HCT116 (cell line): ENCODE measurements at regions not wholly inside any gene's neighbourhood (a gene's known extent, or its start where the extent isn't known, plus 50 kb on each side); places are given as distances from the start of the nearest gene placed in this dataset.

Experiments used
- ATAC-seq: fragments of 200-7000 bp; cut with Tn5 transposase; 2 replicates; pipeline ENCODE4 v1.9.1; 2020; ENCODE audit warnings: mild to moderate bottlenecking, moderate library complexity
- BruUV-seq: library from RNA; stranded (reverse); fragments of 400-500 nt; replicated peaks from 2 replicates; lab custom pipeline; 2021; lab: Mats Ljungman, UMichigan
- CTCF ChIA-PET: fragments of 300-600 bp; sonication (Branson Sonifier 250); formaldehyde crosslinking; loops from one replicate; lab custom pipeline; 2021; ENCODE audit warnings: antibody characterized with exemption; lab: Charles Lee
- POLR2A ChIA-PET: fragments of 300-600, 350-600 bp; sonication (Branson Sonifier 250); formaldehyde crosslinking; loops from one replicate; lab custom pipeline; 2021; ENCODE audit warnings: antibody characterized with exemption; lab: Charles Lee
- RAD21 ChIA-PET, 2 experiments: fragments of 300-600 bp; sonication (Branson Sonifier 250); formaldehyde crosslinking; loops; one replicate each; lab custom pipeline; 2023; ENCODE audit warnings: low total read pairs in 2 of 2; ENCODE audit not compliant: uncharacterized antibody in 2 of 2, unreplicated experiment in 2 of 2, low non-redundant PET in 1 of 2; lab: Charles Lee
- DNase-seq: peaks from one replicate; pipeline ENCODE4 v3.0.0-alpha.2; 2010; ENCODE audit warnings: low read depth, low spot score
- H2AFZ ChIP-seq: fragments of 200-600 bp; shearing (Covaris generic), sonication (generic); 2 replicates; pipeline ENCODE4 v1.6.1; 2017; ENCODE audit warnings: low read depth, mixed run types, mixed read lengths, antibody characterized with exemption, low read length; ENCODE audit not compliant: poor library complexity, severe bottlenecking
- H3K27ac ChIP-seq: 2 replicates; pipeline ENCODE4 v1.5.1; 2012; ENCODE audit warnings: low read depth, low read length
- H3K27me3 ChIP-seq: fragments of 200-600 bp; sonication (generic); 2 replicates; pipeline ENCODE4 v1.6.1; 2016; ENCODE audit warnings: mixed run types, low read length, mixed read lengths; ENCODE audit not compliant: insufficient read depth
- H3K36me3 ChIP-seq, 2 experiments: fragments of 200-500 bp in 1 of 2; fragments of 200-600 bp in 1 of 2; sonication (Bioruptor generic) in 1 of 2; sonication (generic) in 1 of 2; 2 replicates each; pipeline versions ENCODE4 v1.5.1 to v1.6.1; 2014 to 2016; ENCODE audit warnings: low read length in 2 of 2, inconsistent platforms in 1 of 2, mixed read lengths in 1 of 2, mixed run types in 1 of 2; ENCODE audit not compliant: insufficient read depth in 2 of 2, control insufficient read depth in 1 of 2
- H3K4me1 ChIP-seq, 2 experiments: fragments of 200-600 bp in 1 of 2; sonication (generic) in 1 of 2; 2 replicates each; pipeline versions ENCODE4 v1.5.1 to v1.6.1; 2012 to 2017; ENCODE audit warnings: low read length in 2 of 2, inconsistent platforms in 1 of 2, mild to moderate bottlenecking in 1 of 2, mixed read lengths in 1 of 2, mixed run types in 1 of 2, moderate library complexity in 1 of 2; ENCODE audit not compliant: insufficient read depth in 2 of 2, control insufficient read depth in 1 of 2
- H3K4me2 ChIP-seq: fragments of 200-600 bp; sonication (generic); 2 replicates; pipeline ENCODE4 v1.6.1; 2017; ENCODE audit warnings: mixed run types, low read length, mixed read lengths
- H3K4me3 ChIP-seq, 2 experiments: fragments of 200-600 bp in 1 of 2; sonication (generic) in 1 of 2; replicated peaks in 1 of 2; 2 replicates each; pipeline ENCODE4 v1.5.1; 2011 to 2016; ENCODE audit warnings: low read length in 2 of 2, control low read depth in 1 of 2, low read depth in 1 of 2, mild to moderate bottlenecking in 1 of 2, mixed read lengths in 1 of 2, mixed run types in 1 of 2
- H3K79me2 ChIP-seq: fragments of 200-600 bp; sonication (generic); 2 replicates; pipeline ENCODE4 v1.6.1; 2017; ENCODE audit warnings: mild to moderate bottlenecking, mixed run types, low read length, moderate library complexity, mixed read lengths; ENCODE audit not compliant: insufficient read depth
- H3K9ac ChIP-seq: fragments of 200-600 bp; sonication (generic); 2 replicates; pipeline ENCODE4 v1.6.1; 2016; ENCODE audit warnings: low read length, mixed read lengths
- H3K9me2 ChIP-seq: fragments of 200-600 bp; sonication (generic), shearing (Covaris generic); 2 replicates; pipeline ENCODE4 v1.6.1; 2017; ENCODE audit warnings: mixed run types, mild to moderate bottlenecking, moderate library complexity; ENCODE audit not compliant: insufficient read depth
- H3K9me3 ChIP-seq, 2 experiments: fragments of 200-500 bp in 1 of 2; fragments of 200-600 bp in 1 of 2; sonication (Bioruptor generic) in 1 of 2; sonication (generic) in 1 of 2; 2 replicates each; pipeline ENCODE4 v1.6.1; 2014 to 2017; ENCODE audit warnings: low read length in 2 of 2, mixed read lengths in 2 of 2, inconsistent platforms in 1 of 2, low read depth in 1 of 2, mild to moderate bottlenecking in 1 of 2, mixed run types in 1 of 2, moderate library complexity in 1 of 2; ENCODE audit not compliant: control insufficient read depth in 1 of 2, insufficient read depth in 1 of 2
- H4K20me1 ChIP-seq: fragments of 200-600 bp; sonication (generic), shearing (Covaris generic); 2 replicates; pipeline ENCODE4 v1.6.1; 2017; ENCODE audit warnings: mixed run types, mild to moderate bottlenecking, moderate library complexity; ENCODE audit not compliant: insufficient read depth
- CBX3 ChIP-seq: IDR thresholded peaks from 2 replicates; pipeline ENCODE4 v1.6.1; 2012; ENCODE audit warnings: low read depth
- CEBPB ChIP-seq: IDR thresholded peaks from 2 replicates; pipeline ENCODE4 v1.6.1; 2012; ENCODE audit warnings: low read depth
- CTCF ChIP-seq, 3 experiments: fragments of 200-600 bp in 1 of 3; sonication (generic) in 1 of 3; IDR thresholded peaks in 2 of 3; conservative IDR thresholded peaks in 1 of 3; 2 replicates each; pipeline ENCODE4 v1.5.1; 2012 to 2017; ENCODE audit warnings: low read depth in 2 of 3, low read length in 2 of 3, antibody characterized with exemption in 1 of 3, borderline replicate concordance in 1 of 3, control low read depth in 1 of 3, mild to moderate bottlenecking in 1 of 3, mixed read lengths in 1 of 3, mixed run types in 1 of 3, moderate library complexity in 1 of 3; ENCODE audit not compliant: insufficient read depth in 1 of 3
- EGR1 ChIP-seq: IDR thresholded peaks from 2 replicates; pipeline ENCODE4 v1.6.1; 2012; ENCODE audit warnings: low read depth
- ELF1 ChIP-seq: IDR thresholded peaks from 2 replicates; pipeline ENCODE4 v1.6.1; 2012; ENCODE audit warnings: low read depth, borderline replicate concordance
- EZH2 ChIP-seq: fragments of 200-600 bp; sonication (generic); IDR thresholded peaks from 2 replicates; pipeline ENCODE4 v1.6.1; 2017; ENCODE audit warnings: antibody characterized with exemption, mixed run types
- FOSL1 ChIP-seq: IDR thresholded peaks from 2 replicates; pipeline ENCODE4 v1.6.1; 2012; ENCODE audit warnings: low read depth
- JUND ChIP-seq: IDR thresholded peaks from 2 replicates; pipeline ENCODE4 v1.6.1; 2012
- POLR2A ChIP-seq: IDR thresholded peaks from 2 replicates; pipeline ENCODE4 v1.7.0; 2011; ENCODE audit warnings: borderline replicate concordance; ENCODE audit not compliant: insufficient read depth, insufficient read length; ENCODE audit errors: extremely low read depth
- POLR2AphosphoS5 ChIP-seq: IDR thresholded peaks from 2 replicates; pipeline ENCODE4 v1.6.1; 2011; ENCODE audit warnings: mild to moderate bottlenecking, low read depth, low read length, moderate library complexity
- RAD21 ChIP-seq: IDR thresholded peaks from 2 replicates; pipeline ENCODE4 v1.6.1; 2012; ENCODE audit warnings: low read depth, mild to moderate bottlenecking
- REST ChIP-seq: IDR thresholded peaks from 2 replicates; pipeline ENCODE4 v1.6.1; 2012; ENCODE audit warnings: low read depth
- SIN3A ChIP-seq: IDR thresholded peaks from 2 replicates; pipeline ENCODE4 v1.6.1; 2012; ENCODE audit warnings: low read depth
- SP1 ChIP-seq: IDR thresholded peaks from 2 replicates; pipeline ENCODE4 v1.6.1; 2012; ENCODE audit warnings: low read depth
- TCF7L2 ChIP-seq: IDR thresholded peaks from 2 replicates; pipeline ENCODE4 v1.7.0; 2011; ENCODE audit warnings: borderline replicate concordance, inconsistent platforms; ENCODE audit not compliant: insufficient read depth, insufficient read length; ENCODE audit errors: extremely low read depth
- YY1 ChIP-seq: IDR thresholded peaks from 2 replicates; pipeline ENCODE4 v1.6.1; 2011; ENCODE audit warnings: low read length, low read depth, moderate library complexity, mild to moderate bottlenecking; ENCODE audit not compliant: insufficient replicate concordance; ENCODE audit errors: extremely low read depth
- ZBTB33 ChIP-seq: IDR thresholded peaks from 2 replicates; pipeline ENCODE4 v1.6.1; 2011; ENCODE audit warnings: mild to moderate bottlenecking, low read length, moderate library complexity; ENCODE audit not compliant: insufficient replicate concordance; ENCODE audit errors: extremely low read depth
- ZFX ChIP-seq: fragments of 450-650 bp; IDR thresholded peaks from 2 replicates; pipeline ENCODE4 v1.6.1; 2017
- ZNF274 ChIP-seq: fragments of 200-500 bp; sonication (Bioruptor generic); IDR thresholded peaks from 2 replicates; pipeline ENCODE4 v1.6.1; 2014; ENCODE audit warnings: mild to moderate bottlenecking, low read depth, low read length, inconsistent platforms
- intact Hi-C: fragments of 100-400 bp; cut with micrococcal nuclease; formaldehyde crosslinking; loops from 2 replicates; pipeline ENCODE4 v1.10.0; 2022

- Histone ChIP-seq H2AFZ (no peak overlapping the region), H3K9me2 (no peaks in the 10 kb centered on the region), H3K4me2 (no peak overlapping the region), H3K4me3 (no peak overlapping the region), H3K4me1 (no peaks in the 10 kb centered on the region), H3K9me3 (no peaks in the 10 kb centered on the region; a peak in 1 of 4 replicates), H3K36me3 (no peaks in the 10 kb centered on the region), H4K20me1 (no peaks in the 10 kb centered on the region), H3K9ac (no peak overlapping the region), H3K27me3 (no peaks in the 10 kb centered on the region), H3K27ac (no peak overlapping the region), H3K79me2 (no peaks in the 10 kb centered on the region)
- CTCF ChIA-PET: no interaction called here
- RAD21 ChIA-PET: no interaction called here
- intact Hi-C loops: no loop called here
- BruUV-seq: no TSS peak
- TF ChIP-seq ZFX (no peak), YY1 (no peak), FOSL1 (no peak), RAD21 (no peak), JUND (no peak), REST (no peak), ZBTB33 (no peak), SP1 (no peak), CTCF (IDR thresholded peaks at IDR 0.05 in 2 of 3, conservative IDR thresholded peaks at IDR 0.05 in 1 of 3; ENCODE audit: borderline replicate concordance in 1 of 3, insufficient read depth in 1 of 3, low read depth in 2 of 3, low read length in 2 of 3) (no peak), CEBPB (no peak), CBX3 (no peak), POLR2AphosphoS5 (no peak), ELF1 (no peak), EZH2 (no peak), POLR2A (no peak), SIN3A (no peak), TCF7L2 (no peak), EGR1 (no peak), ZNF274 (no peak)
- POLR2A ChIA-PET: no interaction called here
- DNase-seq (no peak), ATAC-seq (no peak)
Observed at GRCh38 chr11:23079382-23079813, 219.1 kb upstream of the CCDC179 start.
